GM03348 (cell line): ENCODE measurements at regions not wholly inside any gene's neighbourhood (a gene's known extent, or its start where the extent isn't known, plus 50 kb on each side); places are given as distances from the start of the nearest gene placed in this dataset.
A peak's percentile ranks its signal among the peaks of the same experiment; 100 is the strongest.

ENCODE experiments used
- DNase-seq: peaks from one replicate; pipeline ENCODE4 v3.0.0; 2012; ENCODE audit warnings: low spot score

GRCh38 chr7:131231381-131232220 lies 96.1 kb upstream of the MKLN1 start:
- DNase-seq = peak; percentile 18

DNA sequence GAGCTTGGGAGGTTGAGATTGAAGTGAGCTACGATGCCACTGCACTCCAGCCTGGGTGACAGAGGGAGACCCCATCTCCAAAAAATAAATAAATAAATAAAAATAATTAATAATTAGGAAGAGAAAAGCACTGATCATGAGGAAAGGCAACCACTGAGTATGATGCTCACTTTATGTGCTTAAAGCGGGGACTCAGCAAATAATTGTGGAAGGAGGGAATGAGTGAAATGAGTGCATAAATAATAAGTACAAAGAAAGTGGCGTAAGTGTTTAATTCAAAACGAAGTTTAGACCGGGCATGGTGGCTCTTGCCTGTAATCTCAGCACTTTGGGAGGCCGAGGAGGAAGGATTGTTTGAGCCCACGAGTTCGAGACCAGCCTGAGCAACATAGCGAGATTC lies 94.9 kb upstream of the MKLN1 start:
- no peak for DNase-seq

DNA sequence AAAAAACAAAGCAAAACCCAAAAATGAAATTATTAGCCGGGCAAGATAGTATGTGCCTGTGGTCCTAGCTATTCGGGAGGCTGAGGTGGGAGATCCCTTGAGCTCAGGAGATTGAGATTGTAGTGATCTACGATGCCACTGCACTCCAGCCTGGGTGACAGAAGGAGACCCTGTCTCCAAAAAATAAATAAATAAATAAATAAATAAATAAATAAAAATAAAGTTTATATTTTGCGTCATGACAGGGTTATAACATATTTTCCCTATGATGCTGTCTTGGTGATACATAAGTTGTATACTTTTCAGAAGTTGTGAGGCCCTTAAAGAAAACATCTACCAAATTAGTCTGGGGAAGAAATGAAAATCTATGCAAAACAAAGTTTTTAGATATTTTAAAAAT lies 94.5 kb upstream of the MKLN1 start:
- DNase-seq = no peak

DNA sequence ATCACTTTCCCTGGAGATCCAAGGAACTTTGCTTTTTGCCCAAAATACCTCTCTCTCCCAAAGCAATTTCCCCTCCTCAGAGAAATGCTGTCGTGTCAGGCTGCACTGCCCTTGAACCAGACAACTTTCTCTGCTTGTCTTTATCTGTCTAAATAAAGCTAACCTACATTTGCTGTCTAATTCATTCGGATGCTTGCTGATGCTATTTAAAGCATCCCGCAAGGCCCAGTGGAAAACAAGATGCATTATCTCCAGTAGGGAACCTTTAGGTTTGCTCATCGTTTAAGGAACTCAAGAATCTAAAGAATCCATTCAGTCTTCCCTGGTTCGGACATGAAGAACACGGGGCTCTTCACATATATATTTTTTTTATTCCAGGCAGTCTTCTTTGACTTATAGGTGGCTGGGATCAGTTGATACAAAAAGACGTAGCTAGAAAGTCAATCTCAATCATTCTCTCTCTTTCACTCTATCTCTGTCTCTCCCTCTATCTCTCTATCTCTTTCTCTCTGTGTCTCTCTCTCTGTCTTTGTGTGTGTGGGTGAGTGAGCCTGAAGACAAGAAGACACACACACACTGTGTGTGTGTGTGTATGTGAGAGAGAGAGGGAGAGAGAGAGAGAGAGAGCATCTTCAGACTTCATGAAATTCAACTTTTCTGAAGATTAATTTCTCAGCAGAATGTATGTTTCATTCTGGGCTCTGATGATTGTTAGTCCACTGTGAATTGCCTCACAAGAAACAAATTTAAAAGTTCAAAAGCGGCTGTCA lies 92.8 kb upstream of the MKLN1 start:
- no peak for DNase-seq

- DNase-seq = peak; percentile 85
Measured at GRCh38 chr7:131235489-131236317, 92.0 kb upstream of the MKLN1 start.

GRCh38 chr7:131236318-131236672 lies 91.4 kb upstream of the MKLN1 start:
- no peak for DNase-seq

- peak; percentile 52 for DNase-seq
Measured at GRCh38 chr7:131238347-131238931, 89.2 kb upstream of the MKLN1 start.

DNA sequence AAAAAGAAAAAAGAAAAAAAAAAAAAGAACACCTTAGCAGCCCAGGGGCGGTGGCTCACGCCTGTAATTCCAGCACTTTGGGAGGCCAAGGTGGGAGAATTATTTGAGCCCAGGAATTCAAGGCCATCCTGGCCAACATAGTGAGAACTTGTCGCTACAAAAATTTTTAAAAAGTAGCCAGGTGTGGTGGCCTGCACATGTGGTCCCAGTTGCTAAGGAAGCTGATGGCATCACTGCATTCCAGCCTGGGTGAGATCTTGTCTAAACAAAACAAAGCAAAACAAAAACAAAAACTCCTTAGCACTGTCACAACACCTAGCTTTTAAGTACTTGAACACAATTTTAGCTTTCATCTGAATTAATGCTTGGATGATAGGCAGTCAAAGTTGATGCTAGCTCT lies 86.3 kb upstream of the MKLN1 start:
- DNase-seq = no peak

- DNase-seq = no peak
Measured at GRCh38 chr7:131242123-131242650, 85.5 kb upstream of the MKLN1 start.

DNA sequence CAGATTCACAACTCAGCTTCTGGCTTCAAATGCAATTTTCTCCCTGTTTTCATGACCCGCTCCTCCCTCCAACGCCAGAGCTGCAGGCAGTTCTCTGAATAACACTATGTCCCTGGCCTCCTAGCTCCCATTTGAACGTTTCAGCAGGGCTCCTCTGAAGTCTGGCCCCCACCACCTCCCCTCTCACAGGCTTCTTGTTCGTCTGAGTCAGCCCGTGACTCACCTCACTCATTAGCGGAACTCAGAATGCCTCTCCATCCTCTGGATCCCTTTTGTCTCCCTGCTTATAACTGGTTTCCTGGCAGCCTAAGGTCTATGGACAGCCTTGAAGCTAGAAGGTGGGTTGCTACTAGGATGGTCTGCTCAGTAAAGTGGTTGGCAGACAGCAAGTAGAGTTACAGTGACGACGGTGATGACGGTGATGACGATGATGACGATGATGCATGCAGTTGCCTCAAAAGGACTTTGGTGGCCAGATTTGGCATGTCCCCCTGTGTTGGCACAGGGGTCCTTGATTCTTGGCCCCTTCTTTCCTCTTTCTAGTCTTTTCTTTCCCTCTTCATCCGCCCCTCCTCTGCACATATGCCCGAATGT lies 83.3 kb upstream of the MKLN1 start:
- peak; percentile 88 for DNase-seq

- peak; percentile 94 for DNase-seq
Measured at GRCh38 chr7:131249003-131249402, 78.7 kb upstream of the MKLN1 start.

GRCh38 chr7:131249483-131249882 lies 78.2 kb upstream of the MKLN1 start:
- no peak for DNase-seq

- no peak for DNase-seq
Measured at GRCh38 chr7:131250331-131250730, 77.3 kb upstream of the MKLN1 start.

DNA sequence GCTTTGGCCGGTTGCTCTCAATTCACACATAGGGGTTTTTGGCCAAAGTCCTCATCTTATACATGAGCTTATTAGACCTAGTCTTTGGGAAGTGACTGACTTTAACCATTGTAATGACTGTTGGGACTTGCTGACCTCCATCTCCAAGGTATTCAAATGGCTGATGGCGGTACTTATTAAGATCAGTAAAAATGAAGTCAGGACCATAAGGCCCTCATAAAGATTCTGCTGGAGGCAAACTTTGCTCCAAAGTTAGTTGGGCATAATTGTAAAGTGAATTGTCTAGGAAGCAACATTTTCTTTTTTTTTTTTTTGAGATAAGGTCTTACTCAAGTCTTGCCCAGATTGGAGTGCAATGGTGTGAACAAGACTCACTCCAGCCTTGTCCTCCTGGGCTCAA lies 76.3 kb upstream of the MKLN1 start:
- DNase-seq = no peak

GRCh38 chr7:131252976-131253375 lies 74.7 kb upstream of the MKLN1 start:
- DNase-seq = no peak

DNA sequence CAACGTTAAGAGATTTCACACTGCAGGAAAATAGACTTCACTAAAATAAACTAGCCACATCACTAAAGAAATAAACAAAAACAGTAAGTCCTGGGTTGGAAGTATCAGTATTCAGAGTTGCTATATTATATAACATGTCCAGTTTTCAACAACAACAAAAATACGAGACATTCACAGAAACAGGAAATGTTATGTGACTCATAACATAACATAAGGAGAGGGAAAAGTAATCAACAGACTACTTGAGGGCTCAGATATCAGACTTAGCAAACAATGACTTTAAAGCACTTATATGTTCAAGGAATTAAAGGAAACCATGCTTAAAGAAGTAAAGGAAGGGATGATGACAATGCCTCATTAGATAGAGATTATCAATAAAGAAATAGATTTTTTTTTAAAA lies 73.5 kb upstream of the MKLN1 start:
- no peak for DNase-seq

DNA sequence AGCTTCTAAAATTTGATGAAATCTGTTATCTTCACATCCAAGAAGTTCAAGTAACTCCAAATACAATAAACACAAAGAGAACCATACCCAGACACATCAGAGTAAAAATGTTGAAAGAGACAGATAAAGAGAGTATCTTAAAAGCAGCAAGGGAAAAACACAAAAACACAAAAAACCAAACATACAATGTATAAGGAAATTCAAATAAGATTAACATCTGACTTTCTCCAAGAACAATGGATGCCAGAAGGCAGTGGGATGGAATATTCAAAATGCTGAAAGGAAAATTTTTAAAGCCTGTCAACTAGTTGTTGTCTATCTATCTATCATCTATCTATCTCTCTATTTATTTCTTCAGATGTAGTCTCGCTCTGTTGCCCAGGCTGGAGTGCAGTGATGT lies 72.4 kb upstream of the MKLN1 start:
- no peak for DNase-seq

DNA sequence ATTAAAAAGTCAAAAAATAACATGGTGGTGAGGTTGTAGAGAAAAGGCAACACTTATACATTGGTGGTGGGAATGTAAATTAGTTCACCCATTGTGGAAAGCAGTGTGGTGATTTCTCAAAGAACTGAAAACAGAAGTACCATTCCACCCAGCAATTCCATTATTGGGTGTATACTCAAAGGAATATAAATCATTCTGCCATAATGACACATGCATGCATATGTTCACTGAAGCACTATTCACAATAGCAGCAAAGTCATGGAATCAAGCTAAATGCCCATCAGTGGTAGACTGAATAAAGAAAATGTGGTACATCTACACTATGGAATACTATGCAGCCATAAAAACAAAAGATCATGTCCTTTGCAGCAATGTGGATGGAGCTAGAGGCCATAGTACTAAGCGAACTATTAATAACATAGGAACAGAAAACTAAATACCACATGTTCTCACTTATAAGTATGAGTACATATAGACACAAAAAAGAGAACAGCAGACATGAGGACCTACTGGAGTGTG lies 66.1 kb upstream of the MKLN1 start:
- no peak for DNase-seq

- DNase-seq = no peak
Measured at GRCh38 chr7:131265227-131265626, 62.4 kb upstream of the MKLN1 start.

- DNase-seq = no peak
Measured at GRCh38 chr7:131267631-131268030, 60.0 kb upstream of the MKLN1 start.

- DNase-seq = no peak
Measured at GRCh38 chr7:131268906-131269305, 58.8 kb upstream of the MKLN1 start.
